ENCODE measurements at regions not wholly inside any gene's neighbourhood (a gene's known extent, or its start where the extent isn't known, plus 50 kb on each side); places are given as distances from the start of the nearest gene placed in this dataset.
"Not testable (repeated sequence)": the region's sequence is repeated elsewhere in the genome, so short reads cannot be mapped to it uniquely, and the experiment has no call there.

- TF ChIP-seq, protein P1, sequence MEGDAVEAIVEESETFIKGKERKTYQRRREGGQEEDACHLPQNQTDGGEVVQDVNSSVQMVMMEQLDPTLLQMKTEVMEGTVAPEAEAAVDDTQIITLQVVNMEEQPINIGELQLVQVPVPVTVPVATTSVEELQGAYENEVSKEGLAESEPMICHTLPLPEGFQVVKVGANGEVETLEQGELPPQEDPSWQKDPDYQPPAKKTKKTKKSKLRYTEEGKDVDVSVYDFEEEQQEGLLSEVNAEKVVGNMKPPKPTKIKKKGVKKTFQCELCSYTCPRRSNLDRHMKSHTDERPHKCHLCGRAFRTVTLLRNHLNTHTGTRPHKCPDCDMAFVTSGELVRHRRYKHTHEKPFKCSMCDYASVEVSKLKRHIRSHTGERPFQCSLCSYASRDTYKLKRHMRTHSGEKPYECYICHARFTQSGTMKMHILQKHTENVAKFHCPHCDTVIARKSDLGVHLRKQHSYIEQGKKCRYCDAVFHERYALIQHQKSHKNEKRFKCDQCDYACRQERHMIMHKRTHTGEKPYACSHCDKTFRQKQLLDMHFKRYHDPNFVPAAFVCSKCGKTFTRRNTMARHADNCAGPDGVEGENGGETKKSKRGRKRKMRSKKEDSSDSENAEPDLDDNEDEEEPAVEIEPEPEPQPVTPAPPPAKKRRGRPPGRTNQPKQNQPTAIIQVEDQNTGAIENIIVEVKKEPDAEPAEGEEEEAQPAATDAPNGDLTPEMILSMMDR (IDR thresholded peaks at IDR 0.05; ENCODE audit: low read length) = not testable (repeated sequence)
- TF ChIP-seq EZH2 (IDR thresholded peaks at IDR 0.05; ENCODE audit: borderline replicate concordance, low read length) = not testable (repeated sequence)
These were observed 68.1 kb upstream of the AHI1 start for GRCh38 chr6:135565605-135566004.

Data from OCI-LY1 (cell line).